HG03108 (cell line): ENCODE measurements at regions not wholly inside any gene's neighbourhood (a gene's known extent, or its start where the extent isn't known, plus 50 kb on each side); places are given as distances from the start of the nearest gene placed in this dataset.
"Not testable (repeated sequence)": the region's sequence is repeated elsewhere in the genome, so short reads cannot be mapped to it uniquely, and the experiment has no call there.

Source experiments
- ATAC-seq: cut with Tn5 transposase; IDR thresholded peaks from one replicate; pipeline ENCODE4 v1.9.1; 2021; ENCODE audit warnings: moderate library complexity; ENCODE audit not compliant: unreplicated experiment

DNA sequence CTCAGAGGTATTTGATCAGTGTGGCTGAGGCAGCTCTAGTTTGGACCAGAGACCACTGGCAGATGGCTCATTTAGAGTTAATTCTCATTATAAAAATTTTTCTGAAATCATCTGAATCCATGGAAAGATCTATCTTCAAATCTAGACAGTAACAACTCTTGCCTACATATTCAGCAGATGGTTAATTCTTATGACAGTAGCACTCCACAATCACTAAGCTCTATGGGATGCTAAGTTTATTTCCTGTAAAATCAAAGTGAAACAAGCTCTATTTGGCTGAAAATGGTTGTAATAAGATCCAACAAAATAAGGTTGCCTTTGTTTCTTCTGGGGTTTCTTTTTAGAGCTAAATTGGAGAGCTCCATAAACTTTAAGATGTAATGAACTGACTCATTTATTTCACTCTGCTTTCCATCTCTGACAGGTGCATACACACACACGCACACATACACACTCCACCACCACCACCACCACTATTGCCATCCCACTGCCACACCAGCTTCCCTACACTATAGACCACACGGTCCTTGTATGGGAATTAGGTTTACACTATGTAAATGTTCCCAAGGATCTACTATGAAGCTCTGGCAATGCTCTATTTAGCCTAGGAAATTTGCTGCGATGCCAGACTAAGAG, 293.1 kb downstream of the RPAP3 start:
- no peak for ATAC-seq

DNA sequence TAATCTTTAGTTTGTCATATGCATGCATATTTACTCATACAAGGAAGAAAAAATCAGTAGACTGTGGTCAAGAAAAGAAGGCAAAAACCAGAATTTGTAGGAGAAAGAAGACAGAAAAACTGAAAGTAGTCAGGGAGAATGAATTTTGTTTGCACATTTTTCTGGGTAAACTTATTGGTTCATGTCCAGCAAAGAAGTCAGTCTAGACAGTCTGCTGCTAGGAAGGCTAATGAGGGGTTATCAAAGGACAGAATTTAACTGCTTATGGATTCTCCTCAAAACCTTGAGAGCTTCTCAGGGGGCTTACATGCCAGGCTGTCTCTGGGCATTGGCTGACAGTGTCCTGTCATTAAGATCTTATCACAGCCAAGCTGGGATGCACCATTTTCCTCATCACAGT, 293.9 kb downstream of the RPAP3 start:
- ATAC-seq: no peak

DNA sequence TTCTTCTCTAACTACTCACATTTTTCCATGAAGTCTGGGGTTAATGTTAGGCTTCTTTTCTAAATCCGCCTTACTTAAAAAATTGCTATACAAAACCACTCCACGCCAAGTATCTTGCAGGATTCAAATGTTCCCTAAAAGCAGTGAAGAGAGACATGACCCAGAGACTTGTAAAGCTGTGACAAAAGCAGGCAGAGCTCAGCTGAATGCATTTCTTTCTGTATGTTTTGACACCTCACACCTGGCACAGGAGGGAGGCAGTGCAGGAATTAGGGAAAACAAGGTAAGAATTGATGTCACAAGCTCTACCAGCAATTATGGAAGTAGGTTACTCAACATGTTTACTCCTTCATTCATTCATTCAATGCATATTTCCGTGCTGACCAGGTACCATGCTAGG, 295.0 kb downstream of the RPAP3 start:
- ATAC-seq: no peak

DNA sequence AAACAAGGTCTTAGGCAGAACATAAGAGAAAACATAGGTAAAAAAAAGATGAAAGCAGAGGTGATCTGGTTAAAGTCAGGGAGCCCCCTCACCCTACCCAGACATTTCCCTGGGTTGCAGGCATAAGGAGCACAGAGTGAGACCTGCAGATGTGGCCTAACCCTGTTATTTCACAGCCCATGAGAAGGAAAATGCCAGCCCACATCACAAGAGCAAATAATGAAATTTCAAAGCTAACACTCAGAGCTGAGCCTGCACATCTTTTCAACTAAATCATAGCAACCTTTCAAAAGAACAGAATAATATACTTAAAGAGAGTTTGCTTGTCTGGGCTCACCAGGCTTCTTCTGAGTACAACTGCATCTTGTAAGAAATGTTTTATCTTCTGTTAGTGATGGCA, 295.4 kb downstream of the RPAP3 start:
- no peak for ATAC-seq

DNA sequence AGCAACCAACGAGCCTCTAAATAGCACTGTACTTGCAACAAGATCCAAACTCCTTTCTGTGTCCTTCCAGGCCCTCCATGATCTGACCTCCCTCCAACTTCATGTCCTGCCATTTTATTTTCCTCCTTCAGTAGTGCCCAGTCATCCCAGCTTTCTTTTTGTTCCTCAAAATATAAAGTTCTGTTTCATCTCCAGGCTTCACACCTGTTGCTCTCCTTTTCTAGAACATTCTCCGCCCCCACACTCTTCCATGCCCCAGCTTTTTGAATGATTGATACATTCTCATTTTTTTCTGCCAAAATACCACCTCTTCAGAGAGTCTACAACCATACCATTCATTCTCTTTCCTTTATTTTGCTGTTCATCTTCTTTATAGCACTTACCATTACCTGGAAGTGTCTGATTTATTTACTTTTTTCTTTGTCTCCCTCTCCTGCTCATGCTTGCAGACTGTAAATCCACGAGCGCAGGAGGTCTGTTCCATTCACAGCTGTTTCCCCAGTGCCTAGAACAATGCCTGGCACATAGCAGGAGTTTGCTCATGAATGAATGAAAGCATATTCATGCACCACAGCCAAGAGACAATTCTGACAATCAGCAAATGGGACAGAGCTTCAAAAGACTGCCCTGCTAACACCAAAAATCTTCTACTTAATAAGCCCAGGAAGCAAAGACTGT, 296.4 kb downstream of the RPAP3 start:
- no peak for ATAC-seq

DNA sequence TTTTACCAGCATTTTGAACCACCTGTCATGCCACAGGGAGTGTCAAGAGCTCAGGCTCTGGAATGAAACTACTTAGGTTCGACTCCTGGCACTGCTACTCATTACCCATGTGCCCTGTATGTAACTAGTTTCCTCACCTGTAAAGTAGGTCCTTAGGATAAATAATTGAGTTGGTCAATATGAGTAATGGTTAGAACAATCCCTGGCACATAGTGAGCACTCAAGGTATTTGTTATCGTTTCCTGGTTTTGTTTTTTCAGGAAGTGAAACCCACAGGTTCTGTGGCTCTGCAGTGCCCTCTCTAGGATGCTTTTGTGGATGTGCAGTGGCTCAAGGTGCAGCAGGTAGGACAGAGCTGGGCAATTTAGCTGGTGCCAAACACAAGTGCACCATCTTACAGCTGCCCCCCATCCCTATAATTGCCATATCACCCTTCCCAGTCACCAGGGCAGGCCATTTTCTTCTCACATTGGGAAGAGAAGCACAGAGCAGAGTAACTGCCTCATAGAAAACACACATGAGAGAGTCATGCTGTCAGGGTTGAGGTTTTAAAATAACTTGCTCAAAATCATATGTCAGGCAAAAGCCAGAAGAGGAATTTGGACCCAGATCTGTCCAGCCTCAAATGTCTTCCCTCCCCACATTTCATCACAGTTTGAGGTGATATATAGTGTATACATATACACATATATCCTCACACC, 297.5 kb downstream of the RPAP3 start:
- peak; percentile 98 for ATAC-seq

DNA sequence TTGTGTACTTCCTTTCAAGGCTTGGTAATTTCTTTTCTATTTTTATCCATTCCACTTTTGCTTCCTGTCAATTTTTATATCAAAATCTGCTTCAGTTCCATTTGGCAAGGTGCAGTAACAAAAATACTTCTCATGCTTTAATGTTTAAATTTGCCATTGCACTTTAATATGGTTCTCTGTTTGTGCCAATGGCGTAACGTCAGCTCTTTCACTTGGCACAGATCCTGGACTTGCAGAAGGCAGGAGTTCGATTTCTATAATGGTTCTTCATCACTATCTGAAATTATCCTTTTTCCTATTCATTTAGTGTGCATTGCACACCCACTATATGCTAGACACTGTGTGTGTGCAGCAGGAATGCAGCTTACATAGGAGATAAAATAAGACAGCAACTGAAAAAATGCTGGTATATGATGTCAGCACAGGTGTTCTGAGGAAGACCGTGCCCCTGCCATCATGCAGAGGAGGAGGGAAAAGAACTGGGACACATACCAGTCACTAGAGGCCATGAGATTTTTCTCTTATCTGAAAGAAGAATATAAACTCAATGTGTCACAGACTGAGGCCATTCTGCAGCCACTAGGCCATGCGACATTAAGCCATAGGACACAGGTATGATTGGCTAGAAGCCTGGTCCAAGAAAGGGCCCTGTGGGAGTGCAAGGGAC, 298.2 kb downstream of the RPAP3 start:
- ATAC-seq: no peak

DNA sequence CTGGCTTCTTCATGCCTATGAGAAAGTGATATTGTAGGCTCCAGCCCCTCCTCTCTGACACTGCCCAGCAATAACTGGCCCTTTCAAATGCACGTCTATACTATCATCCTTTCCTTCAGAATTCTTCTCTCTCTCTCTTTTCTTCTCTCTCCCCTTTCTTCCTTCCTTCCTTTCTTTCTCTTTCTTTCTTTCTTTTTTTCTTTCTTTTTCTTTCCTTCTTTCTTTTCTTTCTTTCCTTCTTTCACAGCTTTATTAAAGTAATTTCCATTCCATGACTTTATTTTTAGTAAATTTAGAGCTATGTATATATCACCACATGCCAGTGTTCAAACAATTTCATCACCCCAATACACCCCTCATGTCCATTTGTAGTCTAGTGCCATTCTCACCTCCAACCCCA, 302.1 kb downstream of the RPAP3 start:
- no peak for ATAC-seq

DNA sequence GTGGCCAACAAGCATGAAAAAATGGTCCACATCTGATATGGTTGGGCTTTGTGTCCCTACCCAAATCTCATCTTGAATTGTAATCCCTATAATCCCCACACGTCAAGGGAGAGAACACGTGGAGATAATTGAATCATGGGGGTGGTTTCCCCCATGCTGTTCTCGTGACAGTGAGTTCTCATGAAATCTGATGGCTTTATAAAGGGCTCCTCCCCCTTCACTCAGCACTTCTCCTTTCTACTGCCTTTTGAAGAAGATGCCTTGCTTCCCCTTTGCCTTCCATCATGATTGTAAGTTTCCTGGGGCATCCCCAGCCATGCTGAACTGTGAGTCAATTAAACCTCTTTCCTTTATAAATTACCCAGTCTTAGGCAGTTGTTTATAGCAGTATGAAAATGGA, 304.6 kb downstream of the RPAP3 start:
- not testable (repeated sequence) for ATAC-seq

DNA sequence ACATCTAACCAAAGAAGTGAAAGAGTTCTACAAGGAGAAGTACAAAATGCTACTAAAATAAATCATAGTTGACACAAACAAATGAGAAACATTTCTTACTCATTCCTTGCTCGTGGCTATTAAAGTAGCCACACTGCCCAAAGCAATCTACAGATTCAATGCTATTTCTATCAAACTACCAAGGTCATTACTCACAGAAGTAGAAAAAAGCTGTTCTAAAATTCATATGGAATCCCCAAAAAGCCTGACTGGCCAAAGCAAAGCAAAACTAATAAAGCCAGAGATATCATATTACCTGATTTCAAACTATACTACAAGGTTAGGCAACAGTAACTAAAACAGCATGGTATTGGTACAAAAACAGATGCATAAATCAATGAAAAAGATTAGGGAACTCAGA, 305.6 kb downstream of the RPAP3 start:
- ATAC-seq: no peak

DNA sequence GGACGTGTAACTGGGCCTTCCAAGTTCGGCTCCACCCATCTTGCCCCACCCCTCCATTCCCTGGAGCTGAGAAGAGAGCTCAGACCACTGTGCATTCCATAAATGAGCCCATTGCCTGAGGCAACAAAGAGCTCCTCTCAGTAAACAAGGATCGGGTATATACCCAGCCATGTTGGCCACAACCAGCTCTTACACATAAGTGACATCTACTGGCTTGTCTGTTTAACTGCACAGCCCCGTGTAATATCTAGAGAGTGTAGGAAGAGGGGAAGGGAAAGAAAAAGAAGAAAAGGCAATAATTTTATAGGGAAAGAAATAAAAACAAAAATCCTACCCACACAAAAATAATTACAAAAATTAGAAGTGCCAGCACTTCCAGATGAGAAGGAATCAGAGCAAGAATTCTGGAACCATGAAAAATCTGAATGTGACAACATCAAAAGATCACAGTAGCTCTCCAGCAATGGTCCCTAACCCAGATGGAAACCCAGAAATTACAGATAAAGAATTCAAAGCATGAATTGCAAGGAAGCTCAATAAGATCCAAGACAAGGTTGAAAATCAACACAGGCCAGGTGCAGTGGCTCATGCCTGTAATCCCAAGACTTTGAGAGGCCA, 308.1 kb downstream of the RPAP3 start:
- no peak for ATAC-seq

DNA sequence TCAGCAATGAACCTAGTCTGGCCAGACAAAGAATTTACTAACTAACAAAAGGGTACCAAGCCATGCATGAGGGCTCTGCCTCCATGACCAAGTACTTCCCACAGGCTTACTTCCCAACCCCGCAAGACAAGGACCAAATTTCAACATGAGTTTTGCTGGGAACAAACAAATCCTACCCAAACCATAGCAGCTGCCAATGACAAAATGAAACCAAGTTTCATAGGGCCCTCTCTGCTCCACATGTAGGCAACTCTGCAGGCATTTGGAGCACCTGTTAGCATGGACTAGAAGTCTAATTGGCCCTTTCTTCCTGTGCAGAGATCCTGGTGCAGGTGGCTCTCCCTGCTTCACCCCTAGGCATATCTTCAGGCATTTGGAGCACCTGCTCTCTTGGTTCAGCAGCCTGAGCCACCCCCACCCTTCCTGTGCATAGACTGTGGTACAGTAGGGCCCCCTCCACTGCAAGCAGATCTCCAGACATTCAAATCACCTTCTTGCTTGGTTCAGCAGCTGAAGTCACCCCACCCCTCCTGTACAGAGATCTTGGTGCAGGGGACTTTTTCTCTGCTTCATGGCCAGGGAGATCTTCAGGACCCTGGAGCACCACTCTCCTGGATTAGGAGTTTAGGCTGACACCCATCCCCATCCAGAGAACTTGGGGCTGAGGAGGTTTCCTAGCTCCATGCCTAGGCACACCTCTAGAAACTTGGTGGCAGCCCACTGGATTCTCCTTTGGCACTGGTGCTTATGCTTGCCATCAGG, 308.7 kb downstream of the RPAP3 start:
- no peak for ATAC-seq

DNA sequence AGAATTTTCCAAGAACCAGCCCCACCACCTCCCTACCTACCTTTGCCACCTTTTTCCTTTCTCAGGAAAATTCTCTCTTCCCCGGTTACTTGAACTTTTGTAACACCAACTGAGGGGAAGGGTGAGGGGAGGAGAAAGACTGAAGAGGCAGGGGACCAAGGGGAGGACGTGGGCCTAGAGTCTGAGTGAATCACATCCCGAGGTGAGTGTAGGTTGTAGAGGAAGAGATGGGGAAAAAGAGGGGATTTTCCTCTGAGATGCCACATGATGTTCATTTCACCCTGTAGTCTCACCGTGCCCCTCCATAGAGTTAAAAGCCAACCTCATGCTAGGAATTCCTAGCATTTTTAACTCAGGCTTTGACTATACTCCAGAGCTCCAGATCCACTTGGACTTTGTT, 311.8 kb downstream of the RPAP3 start:
- ATAC-seq: no peak

DNA sequence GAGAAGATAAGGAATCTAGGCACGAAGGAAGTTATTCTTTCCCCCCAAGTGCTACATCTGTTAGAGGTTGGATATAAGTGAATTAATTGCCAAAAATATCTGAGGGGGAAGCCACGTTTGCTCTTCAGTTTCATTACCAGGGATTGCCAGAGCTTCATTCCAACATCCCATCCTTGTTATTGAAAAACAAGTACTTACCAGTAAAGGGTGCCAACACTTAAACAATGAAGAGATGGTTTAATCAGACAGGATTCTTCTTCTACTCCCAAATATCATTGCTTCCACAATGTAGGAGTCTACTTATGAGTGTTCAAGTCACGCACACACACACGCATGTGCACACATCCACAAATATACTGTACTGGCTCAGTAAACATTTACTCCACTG, 312.4 kb downstream of the RPAP3 start:
- no peak for ATAC-seq

DNA sequence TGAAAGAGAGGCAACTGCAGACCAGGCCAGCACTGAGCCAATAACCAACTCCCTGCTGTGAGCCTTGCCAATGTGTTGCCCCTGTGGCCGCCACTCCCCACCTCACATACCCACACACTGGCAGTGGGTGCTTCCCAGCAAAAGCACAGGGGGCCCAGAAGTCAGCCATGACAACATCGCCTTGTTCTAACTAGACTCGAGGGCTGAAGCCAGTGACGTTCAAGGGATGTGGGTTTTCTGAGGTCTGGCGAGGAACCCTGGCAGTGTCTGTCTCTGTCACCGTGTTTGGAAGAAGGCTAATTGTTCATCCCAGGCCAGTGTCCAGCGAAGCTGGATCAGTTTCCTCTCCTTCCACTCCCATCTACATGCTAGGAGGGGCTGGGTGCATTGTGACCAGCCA, 311.8 kb upstream of the AMIGO2 start:
- ATAC-seq: no peak

DNA sequence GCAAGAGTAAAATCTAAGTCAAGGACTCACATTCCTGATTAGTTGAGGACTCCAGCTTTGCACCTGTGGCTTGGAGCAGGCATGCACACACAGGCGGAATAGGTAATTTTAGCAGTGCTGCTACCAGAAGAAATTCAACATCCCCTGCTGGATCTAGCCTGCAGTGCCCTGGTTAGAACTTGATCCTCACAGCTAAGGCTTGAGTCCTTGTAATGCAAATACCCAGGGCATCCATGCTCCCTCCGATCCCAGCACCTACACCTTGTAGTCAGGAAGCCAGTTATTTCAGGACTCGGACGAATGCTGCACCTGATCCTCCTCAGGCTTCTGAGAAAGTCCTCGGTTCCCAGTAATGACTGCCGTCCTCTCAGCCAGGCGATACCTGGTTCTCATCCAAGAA, 309.0 kb upstream of the AMIGO2 start:
- ATAC-seq: no peak

DNA sequence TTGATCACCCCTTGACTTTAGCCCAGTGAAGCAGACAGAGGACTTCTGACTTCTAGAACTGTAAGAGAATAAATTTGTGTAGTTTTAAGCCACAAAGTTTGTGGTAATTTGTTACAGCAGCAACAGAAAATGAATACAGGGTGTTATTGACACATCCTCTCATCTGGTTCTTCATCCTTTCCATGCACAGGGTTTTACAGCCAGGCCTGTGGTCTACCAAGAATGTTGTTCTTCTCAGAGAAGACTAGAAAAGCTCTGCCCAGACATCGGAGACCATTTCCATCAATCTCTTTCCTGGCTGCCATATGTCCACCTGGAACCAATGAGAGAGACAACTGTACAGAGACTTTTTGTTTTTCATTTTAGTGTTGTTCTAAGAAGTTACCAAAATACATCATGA, 308.2 kb upstream of the AMIGO2 start:
- ATAC-seq: no peak

DNA sequence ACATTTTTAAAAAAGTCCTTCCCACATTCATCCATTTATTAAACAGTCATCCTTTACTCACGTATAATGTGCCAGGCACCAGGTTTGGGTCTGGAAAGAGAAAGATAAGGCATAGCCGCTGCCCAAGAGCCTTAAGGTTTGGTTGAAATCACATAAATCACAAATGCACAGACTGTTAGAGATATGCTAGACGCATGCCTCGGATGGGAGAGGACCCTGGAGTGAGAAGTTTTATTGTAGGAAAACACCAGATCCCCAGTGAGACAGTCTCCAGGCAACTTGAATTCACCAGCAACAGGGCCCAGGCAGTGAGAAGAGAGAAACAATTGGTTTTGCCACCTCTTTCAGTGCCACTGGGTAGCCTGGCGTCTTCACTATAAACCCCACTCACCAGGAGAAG, 305.9 kb upstream of the AMIGO2 start:
- ATAC-seq: no peak

DNA sequence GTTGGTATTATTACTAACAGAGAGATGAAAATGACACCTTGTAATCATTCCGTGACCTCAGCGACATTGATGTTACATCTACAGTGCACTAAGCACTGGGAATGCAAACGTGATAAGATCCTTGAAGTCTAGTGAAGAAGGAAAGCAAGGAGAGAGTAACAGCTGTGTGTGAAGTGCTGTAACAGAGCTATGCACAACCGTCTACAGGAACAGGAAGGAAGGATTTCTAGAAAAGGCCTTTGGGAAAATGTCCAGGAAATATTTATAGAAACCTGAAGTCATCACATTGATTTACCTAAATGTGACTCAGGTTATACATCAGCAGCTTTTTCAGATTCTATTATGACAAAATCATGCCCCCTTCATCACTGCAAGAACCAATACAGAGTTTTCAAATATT, 304.2 kb upstream of the AMIGO2 start:
- no peak for ATAC-seq

DNA sequence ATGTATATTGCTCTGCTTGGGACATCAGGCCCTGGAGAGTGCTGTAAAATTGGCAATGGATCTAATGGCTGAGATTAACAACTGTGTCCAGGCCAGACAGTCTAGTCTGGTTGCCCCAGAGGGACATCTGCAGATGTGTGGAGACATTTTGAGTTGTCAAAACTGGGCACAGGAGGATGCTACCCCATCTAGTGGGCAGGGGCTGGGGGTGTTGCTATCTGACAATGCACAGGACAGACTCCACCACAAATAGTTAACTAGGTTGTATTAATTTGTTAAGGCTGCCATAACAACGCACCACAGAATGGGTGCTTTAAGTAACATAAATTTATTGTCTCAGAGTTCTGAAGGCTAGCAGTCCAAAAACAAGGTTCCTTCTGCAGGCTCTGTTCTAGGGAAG, 302.5 kb upstream of the AMIGO2 start:
- no peak for ATAC-seq

DNA sequence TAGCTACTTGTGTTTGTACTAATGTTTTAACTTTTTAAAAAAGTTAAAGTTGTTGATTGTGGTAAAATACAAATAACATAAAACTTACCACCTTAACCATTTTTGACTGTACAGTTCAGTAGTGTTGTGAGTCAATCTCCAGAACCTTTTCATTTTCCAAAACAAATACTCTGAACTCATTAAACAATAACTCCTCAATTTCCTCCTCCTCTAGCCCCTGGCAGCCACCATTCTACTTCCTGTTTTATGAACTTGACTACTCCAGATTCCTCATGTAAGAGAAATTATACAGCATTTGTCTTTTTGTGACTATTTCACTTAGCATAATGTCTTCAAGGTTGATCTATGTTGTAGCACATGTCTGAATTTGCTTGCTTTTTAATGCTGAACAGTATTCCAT, 299.1 kb upstream of the AMIGO2 start:
- no peak for ATAC-seq
